DMS153 treated with DMSO at 0.1 percent for 48 hours (cell line): ENCODE measurements at regions not wholly inside any gene's neighbourhood (a gene's known extent, or its start where the extent isn't known, plus 50 kb on each side); places are given as distances from the start of the nearest gene placed in this dataset.

Source experiments
- DNase-seq: peaks from one replicate; lab custom pipeline; 2025; ENCODE audit not compliant: unreplicated experiment; lab: John Stamatoyannopoulos, UW

DNA sequence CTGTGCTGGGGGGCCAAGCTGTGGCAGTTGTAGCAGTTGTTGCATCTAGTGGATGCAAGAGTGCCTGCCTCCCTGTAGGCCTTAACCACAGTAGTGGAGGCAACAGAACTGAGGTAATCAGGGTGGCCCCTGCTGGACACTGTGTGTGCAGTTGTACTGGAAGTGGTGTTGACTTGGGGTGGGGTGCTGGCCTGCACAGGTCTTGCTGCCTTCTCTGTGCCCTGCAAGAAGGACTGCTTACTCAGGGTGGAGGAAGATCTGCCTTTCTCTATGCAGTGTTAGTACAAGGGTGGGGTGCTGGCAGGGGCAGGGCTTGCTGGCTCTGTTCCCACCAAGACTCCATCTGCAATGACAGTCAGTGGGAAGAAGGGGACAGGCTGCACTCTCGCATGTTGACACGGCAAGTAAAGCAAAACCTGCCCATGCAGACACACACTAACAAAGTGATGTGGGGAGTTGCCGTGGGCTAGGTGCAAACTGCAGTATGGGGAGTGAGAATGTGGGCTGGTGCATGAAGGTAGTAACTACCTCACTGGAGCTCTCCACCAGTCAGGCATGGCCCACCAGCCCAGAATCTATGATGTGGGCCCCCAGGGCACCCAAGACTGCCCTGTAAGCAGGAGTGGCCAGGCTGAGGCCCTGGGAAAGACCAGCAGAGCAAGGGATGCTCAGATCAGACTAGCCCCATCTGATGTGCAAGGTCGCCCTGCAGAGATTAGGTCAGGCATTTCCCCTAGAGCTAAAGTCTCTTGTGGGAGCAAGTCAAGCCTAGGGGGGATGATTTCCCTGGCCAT lies 594.9 kb downstream of the TECRL start:
- DNase-seq: no peak

DNA sequence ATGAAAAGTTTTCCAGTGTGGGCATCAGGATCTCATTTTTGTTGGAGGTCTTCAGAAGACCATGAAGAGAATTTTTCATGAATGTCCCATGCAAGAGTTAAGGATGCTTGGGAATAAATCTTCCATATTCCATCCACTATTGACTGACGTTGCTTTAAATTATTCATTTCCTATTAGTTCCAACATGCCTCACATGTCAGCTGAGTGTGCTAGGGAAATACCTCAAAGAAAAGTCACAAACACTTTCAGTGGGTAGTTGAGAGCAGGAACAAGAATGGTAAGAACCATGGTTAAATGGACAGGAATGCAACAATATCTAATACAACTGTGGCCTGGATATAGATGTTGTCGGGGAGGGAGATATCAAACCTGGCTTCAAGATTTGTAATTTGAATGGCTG lies 610.1 kb downstream of the TECRL start:
- DNase-seq: no peak

DNA sequence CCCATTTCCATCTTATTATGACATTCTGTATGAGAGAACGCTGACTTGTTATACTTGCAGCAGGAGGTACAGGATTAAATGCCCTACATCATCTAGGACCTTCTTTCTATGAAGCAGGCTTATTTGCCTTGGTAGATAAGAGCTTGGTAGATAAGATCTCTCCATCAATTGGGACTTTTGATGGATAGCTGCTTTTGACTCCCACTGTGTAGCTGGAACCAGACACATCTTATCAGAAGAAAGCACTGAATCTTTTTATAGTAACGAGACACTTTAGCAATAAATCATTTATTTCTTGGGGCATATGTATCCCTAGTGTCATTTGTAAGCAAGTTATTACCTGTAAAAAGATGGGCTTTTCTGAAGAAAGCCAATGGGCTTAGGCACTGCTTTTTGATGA lies 613.9 kb downstream of the TECRL start:
- no peak for DNase-seq

DNA sequence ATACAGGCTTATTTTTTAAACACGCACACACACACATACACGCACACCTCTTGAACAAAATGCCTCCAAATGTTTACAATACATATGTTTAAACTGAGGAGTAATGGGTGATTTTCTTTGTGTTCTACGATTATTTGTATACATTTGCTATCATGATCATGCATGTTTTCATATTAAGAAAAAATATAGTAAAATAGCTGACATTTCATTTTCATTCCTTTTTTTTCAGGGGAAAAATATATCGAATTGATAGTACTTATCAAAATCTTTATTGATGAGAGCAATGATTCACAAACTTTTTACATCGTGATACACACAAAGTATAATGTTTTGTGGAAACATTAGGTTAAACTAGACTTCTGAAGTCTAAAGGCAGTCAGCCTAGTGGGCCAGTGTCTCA lies 618.9 kb downstream of the TECRL start:
- DNase-seq: no peak

DNA sequence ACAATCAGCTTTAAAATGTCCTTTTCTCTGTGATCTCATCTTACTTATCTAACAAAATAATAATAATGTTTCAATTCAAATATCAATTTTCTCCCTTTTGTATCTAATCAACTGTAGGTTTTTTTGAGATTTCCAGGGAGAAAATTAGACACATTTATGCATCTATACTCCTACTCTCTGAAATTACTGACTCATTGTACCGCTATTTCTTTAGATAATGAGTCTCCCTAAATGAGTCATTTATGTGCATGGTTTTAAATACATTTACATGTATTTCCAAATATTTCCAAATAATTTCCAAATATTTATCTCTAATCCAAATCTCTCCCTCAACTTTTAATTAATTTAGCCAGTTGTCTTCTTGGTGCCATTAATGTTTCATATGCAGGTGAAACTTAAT lies 621.0 kb downstream of the TECRL start:
- no peak for DNase-seq

DNA sequence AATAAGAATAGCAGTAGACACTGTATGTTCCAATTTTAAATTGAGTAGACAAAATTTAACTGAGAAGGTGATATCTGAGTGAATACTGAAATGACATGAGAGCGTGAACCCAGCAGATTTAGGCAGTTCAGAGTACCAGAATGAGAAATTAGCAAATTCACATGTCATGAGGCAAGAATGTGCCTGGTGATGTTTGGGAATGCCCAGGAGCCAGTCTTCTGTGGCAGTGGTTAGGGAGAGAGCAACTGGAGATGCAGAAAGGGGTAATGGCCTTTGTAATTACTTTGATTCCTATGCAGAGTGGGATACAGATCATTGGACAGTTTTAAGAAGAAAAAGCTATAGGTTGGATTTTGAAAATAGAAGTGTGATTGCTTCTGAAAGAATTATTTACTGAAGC lies 621.9 kb downstream of the TECRL start:
- no peak for DNase-seq

DNA sequence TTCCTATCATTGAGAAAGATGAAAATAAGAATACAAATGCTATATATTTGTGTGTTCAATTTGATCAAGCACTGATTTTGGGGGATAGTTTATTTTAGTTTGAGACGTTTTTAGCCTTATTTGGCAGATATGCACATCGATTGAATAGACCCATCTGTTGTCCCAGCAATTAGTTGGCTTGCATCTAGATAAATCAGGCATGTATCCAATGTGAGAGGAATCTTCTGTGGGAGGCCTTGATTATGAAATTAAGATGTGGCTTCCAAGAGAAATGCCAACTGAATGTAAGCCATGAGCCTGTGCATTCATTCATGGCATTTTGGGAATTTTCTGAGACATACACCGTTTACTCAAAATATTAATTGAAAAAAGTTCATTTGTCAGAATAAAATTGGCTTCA lies 623.1 kb downstream of the TECRL start:
- no peak for DNase-seq

DNA sequence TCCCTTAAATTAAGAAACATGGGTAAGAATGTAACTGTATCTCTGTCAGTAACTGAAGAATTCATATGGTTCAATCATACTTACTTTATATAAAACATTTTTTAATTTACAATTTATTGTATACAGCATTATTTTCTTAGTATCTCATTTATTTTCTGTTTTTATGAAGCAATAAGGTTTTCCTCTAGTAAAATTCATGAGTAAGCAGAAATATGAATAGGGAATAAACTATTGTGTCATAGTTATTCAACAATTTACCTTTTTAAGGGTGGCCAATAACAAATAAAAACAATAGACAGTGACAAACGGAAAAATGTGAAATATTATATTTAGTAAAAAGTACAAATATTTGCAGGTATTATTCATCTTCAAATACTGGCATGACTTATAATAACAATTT lies 624.4 kb downstream of the TECRL start:
- no peak for DNase-seq

DNA sequence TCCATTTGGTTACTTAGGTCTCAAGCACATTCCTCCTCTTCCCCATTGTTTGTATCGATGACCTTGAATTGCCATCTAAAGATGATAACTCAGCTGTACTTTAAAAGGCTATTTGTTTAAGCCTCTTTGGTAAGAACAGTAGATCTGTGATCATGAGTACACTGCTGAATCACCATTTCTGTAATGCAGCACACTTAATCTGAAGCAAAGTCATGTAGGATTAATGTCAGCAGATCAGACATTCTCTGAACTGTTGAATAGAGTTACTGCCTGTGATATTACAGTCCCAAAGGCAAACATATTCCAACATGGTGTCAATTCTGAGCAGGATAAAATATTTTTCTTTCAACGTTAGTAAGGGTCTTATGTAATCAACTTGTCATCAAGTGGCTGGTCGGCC lies 631.6 kb downstream of the TECRL start:
- no peak for DNase-seq

DNA sequence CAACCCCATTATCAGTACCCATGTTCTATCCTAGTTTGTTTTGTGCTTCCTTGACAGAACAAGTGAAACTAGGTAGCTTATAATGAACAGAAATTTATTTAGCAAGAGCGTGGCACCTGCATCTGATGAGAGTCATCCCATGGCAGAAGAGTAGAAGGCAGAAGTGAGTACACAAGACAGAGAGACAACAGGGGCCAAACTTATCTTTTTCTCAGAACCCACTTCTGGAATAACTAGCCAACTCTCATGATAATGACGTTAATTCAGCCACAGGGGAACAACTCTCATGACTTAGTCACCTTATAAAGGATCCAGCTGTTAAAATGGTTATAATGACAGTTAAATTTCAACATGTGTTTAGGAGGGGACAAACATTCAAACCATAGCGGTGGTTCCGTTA lies 644.9 kb downstream of the TECRL start:
- no peak for DNase-seq

DNA sequence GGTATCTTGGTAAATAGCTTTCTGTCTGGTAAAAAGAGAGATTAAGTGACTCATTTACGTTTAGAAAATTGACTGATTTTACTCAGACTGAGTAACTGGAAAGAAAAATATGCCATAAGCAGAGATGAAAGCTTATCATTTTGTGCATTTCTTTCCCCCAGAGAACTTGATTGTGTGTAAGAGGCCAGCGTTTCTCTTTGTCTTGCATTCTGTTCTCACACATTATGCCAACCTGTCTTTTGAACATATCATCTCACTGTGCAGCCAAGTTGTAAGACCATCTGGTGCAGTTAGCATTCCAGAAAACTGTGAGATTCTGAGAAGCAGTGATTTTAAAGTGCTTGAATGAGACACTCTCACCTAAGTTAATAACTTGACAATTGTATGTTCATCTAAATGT lies 651.3 kb downstream of the TECRL start:
- no peak for DNase-seq

DNA sequence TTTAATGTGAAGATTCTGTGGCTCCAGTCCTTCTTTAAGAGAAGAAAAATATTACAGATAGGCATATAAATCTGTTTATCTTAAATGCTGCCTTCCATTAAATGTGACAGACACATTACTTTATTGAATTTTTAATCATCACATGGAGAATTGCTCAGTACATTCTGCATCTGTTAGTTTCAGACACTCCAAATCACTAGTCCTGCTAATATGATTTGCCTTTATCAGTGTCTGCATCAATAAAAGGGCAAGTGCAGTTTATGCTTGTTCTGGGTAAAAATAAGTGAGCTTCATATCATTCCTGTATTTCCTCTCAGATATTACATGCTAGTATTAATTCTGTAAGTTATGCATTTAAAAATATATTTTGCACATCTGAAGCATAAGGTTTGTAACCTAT lies 666.4 kb downstream of the TECRL start:
- DNase-seq: no peak

DNA sequence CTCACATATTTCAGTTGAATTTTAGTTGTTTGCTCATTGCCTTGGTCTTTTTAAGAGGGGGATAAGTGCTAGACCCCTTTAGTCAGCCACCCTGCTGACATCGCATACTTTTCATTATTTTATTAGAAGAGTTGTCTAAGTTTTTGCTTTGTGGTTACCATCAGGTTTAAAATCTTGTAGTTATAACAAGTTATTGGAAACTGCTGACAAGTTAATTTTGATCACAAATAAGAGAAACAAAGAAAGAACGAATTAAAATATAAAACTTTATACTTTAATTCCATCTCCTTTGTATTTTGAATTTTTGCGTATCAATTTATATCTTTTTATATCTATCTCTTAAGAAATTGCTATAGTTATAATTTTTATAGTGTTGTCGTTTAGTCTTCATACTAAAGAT lies 679.7 kb downstream of the TECRL start:
- DNase-seq: no peak

DNA sequence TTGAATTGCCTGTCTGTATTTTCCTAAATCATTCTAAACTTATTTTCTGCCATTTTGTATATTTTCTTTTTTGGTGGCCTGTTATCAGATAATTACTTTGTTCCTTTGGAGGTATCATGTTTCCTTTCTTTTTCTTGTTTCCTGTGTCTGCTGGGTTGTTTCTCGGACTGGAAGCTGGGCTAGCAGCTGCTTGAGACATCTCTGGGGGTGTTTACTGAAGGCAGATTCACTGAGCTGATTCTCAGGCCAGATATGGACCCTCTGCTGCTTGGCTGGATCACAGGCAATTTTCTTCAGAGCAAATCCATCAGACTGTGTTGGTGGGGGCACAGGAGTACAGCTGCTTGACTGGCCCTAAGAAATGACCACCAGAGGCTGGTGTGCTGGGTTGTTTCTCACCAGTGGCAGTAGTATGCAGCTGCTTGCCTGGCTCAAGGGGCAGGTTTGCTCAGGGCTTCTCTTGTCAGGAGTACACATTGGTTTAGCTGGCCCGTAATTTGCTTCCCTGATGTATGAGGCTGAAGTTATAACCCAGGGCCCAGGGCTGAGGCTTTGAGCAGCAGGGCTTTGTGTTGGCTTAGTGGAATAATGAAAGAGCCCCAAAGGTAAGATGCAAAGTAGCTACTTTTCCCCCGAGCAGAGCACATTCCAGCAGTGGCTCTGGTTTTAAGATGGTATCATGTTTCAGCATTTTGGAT lies 680.6 kb downstream of the TECRL start:
- no peak for DNase-seq

DNA sequence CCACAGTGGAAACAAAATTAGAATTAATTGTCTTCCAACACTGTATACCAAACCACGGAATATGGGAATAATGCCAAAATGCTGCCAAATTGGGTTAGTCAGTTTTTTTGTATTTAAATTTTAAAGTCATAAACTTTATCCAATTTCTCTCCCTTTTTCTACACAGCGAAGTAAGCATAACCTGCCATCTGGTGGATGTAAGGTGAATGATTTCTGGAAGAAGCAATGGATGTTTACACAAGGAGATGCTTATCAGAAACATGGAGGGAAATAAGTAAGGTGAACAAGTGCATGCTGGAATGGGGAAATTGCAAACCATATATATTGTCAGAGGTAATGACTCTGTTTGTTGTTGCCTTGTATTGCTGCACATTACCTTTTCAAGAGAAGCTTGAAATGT lies 691.9 kb downstream of the TECRL start:
- no peak for DNase-seq

DNA sequence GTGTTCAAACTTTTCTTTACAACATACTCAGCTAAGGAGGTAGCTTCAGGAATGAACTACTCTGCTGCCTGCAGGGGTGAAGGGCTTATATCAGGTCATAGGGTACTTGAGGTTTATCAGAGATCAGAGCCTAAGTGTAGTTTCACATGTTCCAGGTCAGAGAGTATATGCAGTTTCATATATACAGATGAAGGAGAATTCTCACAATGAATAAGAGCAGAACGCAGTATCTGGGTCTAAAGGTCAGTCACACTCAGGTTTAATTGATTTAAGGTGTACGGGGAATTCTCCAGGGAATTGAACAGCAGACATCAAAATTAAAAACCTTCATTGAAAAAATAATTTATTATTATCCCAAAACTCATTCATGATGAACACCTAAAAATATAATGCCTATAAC lies 700.6 kb downstream of the TECRL start:
- no peak for DNase-seq

DNA sequence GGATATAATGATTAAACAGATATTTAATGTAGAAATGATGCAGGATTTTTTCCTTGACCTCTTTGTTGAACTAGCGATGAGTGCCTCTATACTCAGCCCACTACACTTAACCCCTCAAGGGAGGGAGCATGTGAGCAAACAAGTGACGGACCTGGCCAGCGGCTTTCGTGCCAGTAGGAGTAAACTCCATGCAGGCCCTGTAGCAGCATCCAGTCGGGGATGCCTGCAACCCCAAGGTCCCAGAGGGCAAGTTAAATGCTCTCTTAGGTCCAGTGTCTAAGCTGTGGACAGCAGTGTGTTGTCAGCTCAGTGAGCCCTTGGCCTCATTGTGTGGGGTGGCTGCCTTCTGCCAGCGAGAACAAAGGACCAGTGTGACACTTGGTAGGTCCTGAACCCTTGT lies 708.7 kb downstream of the TECRL start:
- DNase-seq: no peak

DNA sequence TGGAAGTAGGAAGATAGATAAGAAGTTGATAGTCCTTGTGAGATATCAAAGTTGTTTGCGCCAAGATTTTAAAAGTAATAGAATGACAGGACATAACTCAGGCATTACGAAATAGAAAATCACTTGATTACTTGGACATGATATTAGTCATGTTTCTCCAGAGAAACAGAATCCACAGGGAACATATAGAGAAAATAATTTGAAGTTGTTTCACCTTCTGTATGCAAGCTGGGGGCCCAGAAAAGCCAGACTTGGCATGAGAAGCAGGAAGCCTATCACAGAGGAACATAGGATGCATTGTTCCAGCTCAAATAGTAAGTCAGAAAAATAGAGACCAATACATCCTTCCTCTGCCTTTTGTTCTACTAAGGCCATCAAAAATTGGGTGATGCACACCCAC lies 715.9 kb downstream of the TECRL start:
- no peak for DNase-seq

DNA sequence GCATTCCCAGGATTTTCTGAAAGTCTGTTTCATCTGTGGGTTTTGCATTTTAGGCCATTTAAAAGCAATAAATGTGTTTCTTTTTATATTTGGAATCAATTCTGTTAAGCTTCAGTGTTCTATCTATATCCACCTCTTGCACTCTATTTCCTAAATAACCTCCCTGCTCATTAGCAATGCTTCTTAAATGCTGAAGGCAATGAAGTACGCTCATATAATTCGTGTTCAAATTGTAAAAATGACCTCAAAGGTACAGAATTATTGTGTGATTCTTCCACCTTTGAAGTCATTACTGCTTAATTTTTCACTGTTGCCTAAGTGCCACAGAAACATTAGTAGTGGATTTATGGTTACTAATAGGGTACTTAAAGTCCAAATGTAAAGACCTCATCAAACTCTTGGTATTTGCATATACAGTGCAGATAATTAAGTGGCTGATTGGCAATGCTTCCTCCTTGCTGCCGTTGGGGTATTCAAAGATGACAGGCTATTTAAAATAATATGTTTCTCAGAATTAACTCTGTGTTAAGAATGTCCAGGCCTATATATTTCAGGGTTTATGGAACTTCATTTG lies 730.8 kb downstream of the TECRL start:
- DNase-seq: no peak

DNA sequence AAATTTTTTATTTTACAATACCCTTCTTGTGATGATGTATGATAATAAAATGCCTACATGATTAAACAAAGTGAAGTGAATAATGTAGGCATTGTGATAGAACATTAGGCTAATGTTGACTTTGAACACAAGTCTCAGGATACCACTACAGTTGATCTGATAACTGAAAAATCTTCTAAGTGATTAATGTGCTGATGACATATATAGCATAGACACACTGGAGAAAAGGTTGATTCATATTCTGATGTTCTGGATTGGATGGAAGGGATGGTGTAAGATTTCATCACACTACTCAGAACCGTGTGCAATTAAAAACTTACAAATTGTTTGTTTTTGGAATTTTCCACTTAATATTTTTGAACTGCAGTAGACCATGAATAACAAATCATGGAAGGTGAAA lies 738.5 kb downstream of the TECRL start:
- DNase-seq: no peak

DNA sequence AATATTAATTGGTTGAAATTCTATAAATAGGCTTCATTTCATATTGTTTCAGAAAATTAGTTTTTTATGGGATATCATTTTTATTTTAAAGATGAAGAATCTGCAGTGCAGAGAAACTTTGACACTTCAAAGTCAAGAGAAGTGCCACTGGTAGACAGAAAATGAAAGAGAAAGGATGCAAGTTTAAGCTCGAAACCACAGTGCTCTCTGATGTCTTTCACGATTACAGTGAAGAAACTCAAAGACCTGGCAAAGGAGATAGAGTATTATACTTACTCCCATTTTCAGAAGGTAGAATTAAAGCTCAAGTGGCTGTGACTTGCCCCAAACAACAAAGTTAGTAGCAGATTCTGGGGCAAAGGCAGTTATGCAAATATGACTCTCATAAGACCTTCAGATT lies 745.4 kb downstream of the TECRL start:
- DNase-seq: no peak

DNA sequence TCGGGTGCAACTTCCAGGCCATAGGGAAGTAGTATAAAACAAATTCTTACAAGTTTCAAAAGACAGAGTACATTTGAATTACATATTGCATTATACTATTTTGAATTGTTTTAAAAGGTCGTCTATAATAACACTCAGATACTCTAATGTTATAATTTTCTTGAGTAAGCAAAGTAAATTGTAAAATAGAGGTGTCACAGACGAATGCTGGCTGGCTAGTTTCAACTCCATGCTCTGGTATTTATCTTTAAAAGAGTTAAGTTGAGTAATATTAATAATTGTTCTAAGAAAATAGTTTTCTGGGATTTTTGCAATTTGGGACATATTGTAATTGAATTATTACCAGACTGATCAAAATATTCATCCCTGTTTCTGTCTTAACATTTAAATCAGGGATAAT lies 764.9 kb downstream of the TECRL start:
- no peak for DNase-seq

DNA sequence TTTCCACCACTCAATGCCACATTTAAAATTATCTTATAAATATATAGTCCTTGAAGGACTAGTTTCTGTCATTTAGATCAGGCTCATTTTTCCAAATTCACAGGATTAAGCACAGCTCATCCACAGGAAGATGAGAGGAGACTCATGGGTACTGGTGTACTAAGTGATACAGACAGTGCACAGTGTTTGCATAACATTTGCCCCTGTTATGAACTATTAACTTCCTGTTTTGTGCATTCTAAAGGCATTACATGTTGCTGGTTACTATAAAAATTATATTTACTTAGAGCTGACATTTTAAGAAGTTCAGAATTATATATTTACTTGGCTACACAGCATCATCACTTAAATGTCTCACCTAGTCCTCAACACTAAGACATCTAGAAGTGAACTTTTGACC lies 772.0 kb downstream of the TECRL start:
- DNase-seq: no peak
